Hepatocyte (in vitro differentiated cells): ENCODE measurements at regions not wholly inside any gene's neighbourhood (a gene's known extent, or its start where the extent isn't known, plus 50 kb on each side); places are given as distances from the start of the nearest gene placed in this dataset.

ENCODE experiments used
- EZH2 ChIP-seq: fragments of 200-600 bp; sonication (generic); IDR thresholded peaks from 2 replicates; pipeline ENCODE4 v1.6.1; 2016; ENCODE audit warnings: antibody characterized with exemption, mild to moderate bottlenecking, borderline replicate concordance
- TF ChIP-seq, protein P1 (sequence below): fragments of 200-600 bp; sonication (generic); IDR thresholded peaks from 2 replicates; pipeline ENCODE4 v1.5.1; 2016; ENCODE audit warnings: antibody characterized with exemption, mild to moderate bottlenecking; ENCODE audit not compliant: poor library complexity

DNA sequence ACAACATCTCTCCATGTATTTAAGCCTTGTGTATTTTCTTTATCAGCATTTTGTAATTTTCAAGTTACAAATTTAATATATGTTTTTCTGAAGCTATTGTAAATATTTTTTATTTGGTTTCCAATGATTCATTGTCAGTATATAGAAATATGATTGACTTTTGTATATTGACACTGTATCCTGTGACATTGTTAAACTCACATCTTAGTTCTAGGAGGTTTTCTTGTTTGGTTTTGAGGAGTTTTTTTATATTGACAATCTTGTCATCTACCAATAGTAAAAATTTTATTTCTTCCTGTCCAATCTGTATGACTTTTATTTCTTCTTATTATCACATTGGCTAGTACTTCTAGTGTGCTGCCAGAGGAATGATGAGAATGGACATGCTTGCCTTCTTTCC, 393.7 kb downstream of the GPAM start:
- TF ChIP-seq, protein P1, sequence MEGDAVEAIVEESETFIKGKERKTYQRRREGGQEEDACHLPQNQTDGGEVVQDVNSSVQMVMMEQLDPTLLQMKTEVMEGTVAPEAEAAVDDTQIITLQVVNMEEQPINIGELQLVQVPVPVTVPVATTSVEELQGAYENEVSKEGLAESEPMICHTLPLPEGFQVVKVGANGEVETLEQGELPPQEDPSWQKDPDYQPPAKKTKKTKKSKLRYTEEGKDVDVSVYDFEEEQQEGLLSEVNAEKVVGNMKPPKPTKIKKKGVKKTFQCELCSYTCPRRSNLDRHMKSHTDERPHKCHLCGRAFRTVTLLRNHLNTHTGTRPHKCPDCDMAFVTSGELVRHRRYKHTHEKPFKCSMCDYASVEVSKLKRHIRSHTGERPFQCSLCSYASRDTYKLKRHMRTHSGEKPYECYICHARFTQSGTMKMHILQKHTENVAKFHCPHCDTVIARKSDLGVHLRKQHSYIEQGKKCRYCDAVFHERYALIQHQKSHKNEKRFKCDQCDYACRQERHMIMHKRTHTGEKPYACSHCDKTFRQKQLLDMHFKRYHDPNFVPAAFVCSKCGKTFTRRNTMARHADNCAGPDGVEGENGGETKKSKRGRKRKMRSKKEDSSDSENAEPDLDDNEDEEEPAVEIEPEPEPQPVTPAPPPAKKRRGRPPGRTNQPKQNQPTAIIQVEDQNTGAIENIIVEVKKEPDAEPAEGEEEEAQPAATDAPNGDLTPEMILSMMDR: no peak
- TF ChIP-seq EZH2: no peak
